IMR-90 (cell line): ENCODE measurements at regions not wholly inside any gene's neighbourhood (a gene's known extent, or its start where the extent isn't known, plus 50 kb on each side); places are given as distances from the start of the nearest gene placed in this dataset.

Experiments used
- ATAC-seq: fragments of 200-7000 bp; cut with Tn5 transposase; 2 replicates; pipeline ENCODE4 v1.9.1; 2020; ENCODE audit warnings: low read depth, mild to moderate bottlenecking, moderate library complexity
- BruUV-seq: library from RNA; stranded (reverse); fragments of 400-500 nt; replicated peaks from 2 replicates; lab custom pipeline; 2021; lab: Mats Ljungman, UMichigan
- CTCF ChIA-PET: fragments of 300-600 bp; formaldehyde crosslinking; extraction: SDS; loops from one replicate; lab custom pipeline; 2021; ENCODE audit warnings: antibody characterized with exemption; lab: Yijun Ruan, JAX
- POLR2A ChIA-PET: fragments of 300-600 bp; sonication (Branson Sonifier 250); formaldehyde crosslinking; loops from one replicate; lab custom pipeline; 2022; ENCODE audit warnings: antibody characterized with exemption; ENCODE audit not compliant: unreplicated experiment; lab: Charles Lee
- DNase-seq: peaks from one replicate; pipeline ENCODE4 v3.0.0; 2013
- H2AFZ ChIP-seq: replicated peaks from 2 replicates; pipeline ENCODE3; 2013; ENCODE audit warnings: low read length, mild to moderate bottlenecking; ENCODE audit not compliant: poor library complexity
- H2AK5ac ChIP-seq: 2 replicates; pipeline ENCODE4 v1.6.1; 2013; ENCODE audit warnings: low read depth, low read length, inconsistent platforms
- H2AK9ac ChIP-seq: replicated peaks from 2 replicates; pipeline ENCODE3; 2013; ENCODE audit warnings: mild to moderate bottlenecking, low read depth, low read length, moderate library complexity; ENCODE audit not compliant: poor library complexity
- H2BK120ac ChIP-seq: 2 replicates; pipeline ENCODE4 v1.6.1; 2013; ENCODE audit warnings: low read depth, low read length, inconsistent platforms
- H2BK15ac ChIP-seq: 3 replicates; pipeline ENCODE4 v1.6.1; 2013; ENCODE audit warnings: low read depth, low read length, inconsistent platforms
- H2BK20ac ChIP-seq: 2 replicates; pipeline ENCODE4 v1.6.1; 2013; ENCODE audit warnings: low read depth, mild to moderate bottlenecking, inconsistent platforms, low read length, moderate library complexity
- H2BK5ac ChIP-seq: 2 replicates; pipeline ENCODE4 v1.6.1; 2013; ENCODE audit warnings: mild to moderate bottlenecking, low read depth, low read length, inconsistent platforms; ENCODE audit not compliant: poor library complexity, severe bottlenecking
- H3K14ac ChIP-seq: replicated peaks from 2 replicates; pipeline ENCODE4 v1.6.1; 2013; ENCODE audit warnings: low read depth, low read length, inconsistent platforms
- H3K18ac ChIP-seq: 2 replicates; pipeline ENCODE4 v1.6.1; 2013; ENCODE audit warnings: low read depth, low read length, control low read depth
- H3K23ac ChIP-seq: 2 replicates; pipeline ENCODE4 v1.6.1; 2013; ENCODE audit warnings: low read depth, low read length, inconsistent platforms
- H3K27ac ChIP-seq: 2 replicates; pipeline ENCODE4 v1.5.1; 2013; ENCODE audit warnings: mild to moderate bottlenecking, control low read depth, low read length; ENCODE audit not compliant: insufficient read depth
- H3K27me3 ChIP-seq: 2 replicates; pipeline ENCODE4 v1.6.1; 2013; ENCODE audit warnings: low read length; ENCODE audit not compliant: control insufficient read depth, insufficient read depth
- H3K36me3 ChIP-seq: 2 replicates; pipeline ENCODE4 v1.6.1; 2013; ENCODE audit warnings: low read length, mixed read lengths; ENCODE audit not compliant: control insufficient read depth, insufficient read depth
- H3K4ac ChIP-seq: 2 replicates; pipeline ENCODE4 v1.6.1; 2013; ENCODE audit warnings: low read depth, low read length, inconsistent platforms
- H3K4me1 ChIP-seq: 2 replicates; pipeline ENCODE4 v1.6.1; 2013; ENCODE audit warnings: low read length, mixed read lengths; ENCODE audit not compliant: control insufficient read depth, insufficient read depth
- H3K4me2 ChIP-seq: 2 replicates; pipeline ENCODE4 v1.6.1; 2013; ENCODE audit warnings: low read depth, mild to moderate bottlenecking, control low read depth, low read length, moderate library complexity
- H3K4me3 ChIP-seq: 2 replicates; pipeline ENCODE4 v1.5.1; 2013; ENCODE audit warnings: low read depth, mild to moderate bottlenecking, control low read depth, low read length, moderate library complexity; ENCODE audit not compliant: insufficient read depth
- H3K56ac ChIP-seq: 2 replicates; pipeline ENCODE4 v1.6.1; 2013; ENCODE audit warnings: low read length, inconsistent platforms; ENCODE audit not compliant: insufficient read depth; ENCODE audit errors: extremely low read depth
- H3K79me1 ChIP-seq, 2 experiments: 2 replicates each; pipeline ENCODE4 v1.6.1; 2013; ENCODE audit warnings: low read length in 2 of 2, inconsistent platforms in 1 of 2, low read depth in 1 of 2
- H3K9ac ChIP-seq: 2 replicates; pipeline ENCODE4 v1.6.1; 2013; ENCODE audit warnings: low read depth, low read length, control low read depth
- H3K9me1 ChIP-seq: 2 replicates; pipeline ENCODE4 v1.6.1; 2013; ENCODE audit warnings: low read length, inconsistent platforms; ENCODE audit not compliant: insufficient read depth
- H3K9me3 ChIP-seq: 2 replicates; pipeline ENCODE4 v1.6.1; 2013; ENCODE audit warnings: low read length; ENCODE audit not compliant: control insufficient read depth, insufficient read depth
- H4K20me1 ChIP-seq: 2 replicates; pipeline ENCODE4 v1.6.1; 2013; ENCODE audit warnings: low read length, inconsistent platforms; ENCODE audit not compliant: insufficient read depth
- H4K5ac ChIP-seq: 2 replicates; pipeline ENCODE4 v1.6.1; 2013; ENCODE audit warnings: mild to moderate bottlenecking, low read depth, low read length, control low read depth
- H4K8ac ChIP-seq, 2 experiments: 2 replicates each; pipeline ENCODE4 v1.6.1; 2013; ENCODE audit warnings: low read depth in 2 of 2, low read length in 2 of 2, control low read depth in 1 of 2, inconsistent platforms in 1 of 2
- H4K91ac ChIP-seq: 2 replicates; pipeline ENCODE4 v1.6.1; 2013; ENCODE audit warnings: low read depth, low read length, inconsistent platforms; ENCODE audit not compliant: insufficient read depth
- MAFK ChIP-seq: IDR thresholded peaks from 2 replicates; pipeline ENCODE4 v1.6.1; 2012; ENCODE audit warnings: low read depth, low read length, improper control_type of control experiment
- RCOR1 ChIP-seq: IDR thresholded peaks from 2 replicates; pipeline ENCODE4 v1.6.1; 2012; ENCODE audit warnings: mild to moderate bottlenecking, low read length, improper control_type of control experiment; ENCODE audit not compliant: insufficient replicate concordance
- WGBS, 2 experiments: methylation state at CpG; one replicate each; pipeline versions ENCODE4 v1.1.5 to v1.1.7; 2013; ENCODE audit warnings: missing lambda C conversion rate in 2 of 2; ENCODE audit not compliant: insufficient read length in 1 of 2; ENCODE audit errors: extremely low coverage in 2 of 2; 5-methylcytosine and 5-hydroxymethylcytosine counted together
- dilution Hi-C: fragments of 300-500 bp; cut with HindIII; formaldehyde crosslinking; loops from one replicate; pipeline ENCODE4 v1.14.3; 2018; ENCODE audit warnings: low sequenced_read_pairs; ENCODE audit not compliant: unreplicated experiment
- in situ Hi-C: fragments of 300-500 bp; cut with MboI; formaldehyde crosslinking; loops from 3 replicates; pipeline ENCODE4 v1.14.3; 2019; ENCODE audit warnings: low sequenced_read_pairs, inconsistent platforms, mixed read lengths
- intact Hi-C: fragments of 100-400 bp; cut with micrococcal nuclease; formaldehyde crosslinking; loops from 2 replicates; pipeline ENCODE4 v1.10.0; 2022

- no peaks in the 10 kb centered on the region for H3K27me3 ChIP-seq
- H3K56ac ChIP-seq = no peak overlapping the region
- H3K4me2 ChIP-seq = no peak overlapping the region
- H3K18ac ChIP-seq = no peak overlapping the region
- in situ Hi-C loops = no loop called here
- H2BK15ac ChIP-seq = no peak overlapping the region
- no peak overlapping the region for H2BK5ac ChIP-seq
- H2AK9ac ChIP-seq = no peak overlapping the region
- H4K91ac ChIP-seq = no peak overlapping the region
- no peaks in the 10 kb centered on the region for H4K20me1 ChIP-seq
- no TSS peak for BruUV-seq
- no peak overlapping the region for H2AFZ ChIP-seq
- H3K4me1 ChIP-seq = peaks cover under 1% of the 10 kb centered on the region; the same call in 1 of the 2 replicates
- no peak overlapping the region for H3K9ac ChIP-seq
- H3K79me1 ChIP-seq = no peaks in the 10 kb centered on the region
- ATAC-seq = no peak
- ChIA-PET CTCF (no interaction called here), POLR2A (no interaction called here)
- H3K23ac ChIP-seq = no peak overlapping the region
- intact Hi-C loops = no loop called here
- H3K14ac ChIP-seq = no peak overlapping the region
- H3K9me1 ChIP-seq = no peaks in the 10 kb centered on the region; the same call in 1 of the 2 replicates
- H3K4ac ChIP-seq = no peak overlapping the region
- TF ChIP-seq MAFK = no peak
- no peak for TF ChIP-seq RCOR1
- no CpG with 5 or more reads among the region's 3 CpGs for WGBS, 2 experiments
- no peak overlapping the region for H3K4me3 ChIP-seq
- H3K36me3 ChIP-seq = no peaks in the 10 kb centered on the region
- no peak overlapping the region for H4K8ac ChIP-seq
- no peak for DNase-seq
- H4K5ac ChIP-seq = no peak overlapping the region
- no peak overlapping the region for H2BK120ac ChIP-seq
- H3K9me3 ChIP-seq = 0 out of 2 replicates have a peak, but pooled peaks cover 2% of the 10 kb centered on the region
- dilution Hi-C loops = no loop called here
- no peak overlapping the region for H2AK5ac ChIP-seq
- no peak overlapping the region for H2BK20ac ChIP-seq
- H3K27ac ChIP-seq = no peak overlapping the region
Observed at GRCh38 chr3:73772076-73772886, 147.5 kb upstream of the PDZRN3 start.
